HCT116 (cell line): ENCODE measurements at regions not wholly inside any gene's neighbourhood (a gene's known extent, or its start where the extent isn't known, plus 50 kb on each side); places are given as distances from the start of the nearest gene placed in this dataset.

Source experiments
- ATAC-seq: fragments of 200-7000 bp; cut with Tn5 transposase; 2 replicates; pipeline ENCODE4 v1.9.1; 2020; ENCODE audit warnings: mild to moderate bottlenecking, moderate library complexity
- BruUV-seq: library from RNA; stranded (reverse); fragments of 400-500 nt; replicated peaks from 2 replicates; lab custom pipeline; 2021; lab: Mats Ljungman, UMichigan
- CTCF ChIA-PET: fragments of 300-600 bp; sonication (Branson Sonifier 250); formaldehyde crosslinking; loops from one replicate; lab custom pipeline; 2021; ENCODE audit warnings: antibody characterized with exemption; lab: Charles Lee
- POLR2A ChIA-PET: fragments of 300-600, 350-600 bp; sonication (Branson Sonifier 250); formaldehyde crosslinking; loops from one replicate; lab custom pipeline; 2021; ENCODE audit warnings: antibody characterized with exemption; lab: Charles Lee
- RAD21 ChIA-PET, 2 experiments: fragments of 300-600 bp; sonication (Branson Sonifier 250); formaldehyde crosslinking; loops; one replicate each; lab custom pipeline; 2023; ENCODE audit warnings: low total read pairs in 2 of 2; ENCODE audit not compliant: uncharacterized antibody in 2 of 2, unreplicated experiment in 2 of 2, low non-redundant PET in 1 of 2; lab: Charles Lee
- DNase-seq: peaks from one replicate; pipeline ENCODE4 v3.0.0-alpha.2; 2010; ENCODE audit warnings: low read depth, low spot score
- H2AFZ ChIP-seq: fragments of 200-600 bp; shearing (Covaris generic), sonication (generic); 2 replicates; pipeline ENCODE4 v1.6.1; 2017; ENCODE audit warnings: low read depth, mixed run types, mixed read lengths, antibody characterized with exemption, low read length; ENCODE audit not compliant: poor library complexity, severe bottlenecking
- H3K27ac ChIP-seq: 2 replicates; pipeline ENCODE4 v1.5.1; 2012; ENCODE audit warnings: low read depth, low read length
- H3K27me3 ChIP-seq: fragments of 200-600 bp; sonication (generic); 2 replicates; pipeline ENCODE4 v1.6.1; 2016; ENCODE audit warnings: mixed run types, low read length, mixed read lengths; ENCODE audit not compliant: insufficient read depth
- H3K36me3 ChIP-seq, 2 experiments: fragments of 200-500 bp in 1 of 2; fragments of 200-600 bp in 1 of 2; sonication (Bioruptor generic) in 1 of 2; sonication (generic) in 1 of 2; 2 replicates each; pipeline versions ENCODE4 v1.5.1 to v1.6.1; 2014 to 2016; ENCODE audit warnings: low read length in 2 of 2, inconsistent platforms in 1 of 2, mixed read lengths in 1 of 2, mixed run types in 1 of 2; ENCODE audit not compliant: insufficient read depth in 2 of 2, control insufficient read depth in 1 of 2
- H3K4me1 ChIP-seq, 2 experiments: fragments of 200-600 bp in 1 of 2; sonication (generic) in 1 of 2; 2 replicates each; pipeline versions ENCODE4 v1.5.1 to v1.6.1; 2012 to 2017; ENCODE audit warnings: low read length in 2 of 2, inconsistent platforms in 1 of 2, mild to moderate bottlenecking in 1 of 2, mixed read lengths in 1 of 2, mixed run types in 1 of 2, moderate library complexity in 1 of 2; ENCODE audit not compliant: insufficient read depth in 2 of 2, control insufficient read depth in 1 of 2
- H3K4me2 ChIP-seq: fragments of 200-600 bp; sonication (generic); 2 replicates; pipeline ENCODE4 v1.6.1; 2017; ENCODE audit warnings: mixed run types, low read length, mixed read lengths
- H3K4me3 ChIP-seq, 2 experiments: fragments of 200-600 bp in 1 of 2; sonication (generic) in 1 of 2; replicated peaks in 1 of 2; 2 replicates each; pipeline ENCODE4 v1.5.1; 2011 to 2016; ENCODE audit warnings: low read length in 2 of 2, control low read depth in 1 of 2, low read depth in 1 of 2, mild to moderate bottlenecking in 1 of 2, mixed read lengths in 1 of 2, mixed run types in 1 of 2
- H3K79me2 ChIP-seq: fragments of 200-600 bp; sonication (generic); 2 replicates; pipeline ENCODE4 v1.6.1; 2017; ENCODE audit warnings: mild to moderate bottlenecking, mixed run types, low read length, moderate library complexity, mixed read lengths; ENCODE audit not compliant: insufficient read depth
- H3K9ac ChIP-seq: fragments of 200-600 bp; sonication (generic); 2 replicates; pipeline ENCODE4 v1.6.1; 2016; ENCODE audit warnings: low read length, mixed read lengths
- H3K9me2 ChIP-seq: fragments of 200-600 bp; sonication (generic), shearing (Covaris generic); 2 replicates; pipeline ENCODE4 v1.6.1; 2017; ENCODE audit warnings: mixed run types, mild to moderate bottlenecking, moderate library complexity; ENCODE audit not compliant: insufficient read depth
- H3K9me3 ChIP-seq, 2 experiments: fragments of 200-500 bp in 1 of 2; fragments of 200-600 bp in 1 of 2; sonication (Bioruptor generic) in 1 of 2; sonication (generic) in 1 of 2; 2 replicates each; pipeline ENCODE4 v1.6.1; 2014 to 2017; ENCODE audit warnings: low read length in 2 of 2, mixed read lengths in 2 of 2, inconsistent platforms in 1 of 2, low read depth in 1 of 2, mild to moderate bottlenecking in 1 of 2, mixed run types in 1 of 2, moderate library complexity in 1 of 2; ENCODE audit not compliant: control insufficient read depth in 1 of 2, insufficient read depth in 1 of 2
- H4K20me1 ChIP-seq: fragments of 200-600 bp; sonication (generic), shearing (Covaris generic); 2 replicates; pipeline ENCODE4 v1.6.1; 2017; ENCODE audit warnings: mixed run types, mild to moderate bottlenecking, moderate library complexity; ENCODE audit not compliant: insufficient read depth
- ATF3 ChIP-seq: IDR thresholded peaks from 2 replicates; pipeline ENCODE4 v1.6.1; 2012
- CEBPB ChIP-seq: IDR thresholded peaks from 2 replicates; pipeline ENCODE4 v1.6.1; 2012; ENCODE audit warnings: low read depth
- EGR1 ChIP-seq: IDR thresholded peaks from 2 replicates; pipeline ENCODE4 v1.6.1; 2012; ENCODE audit warnings: low read depth
- ELF1 ChIP-seq: IDR thresholded peaks from 2 replicates; pipeline ENCODE4 v1.6.1; 2012; ENCODE audit warnings: low read depth, borderline replicate concordance
- EZH2phosphoT487 ChIP-seq: fragments of 200-600 bp; IDR thresholded peaks from 2 replicates; pipeline ENCODE4 v1.6.1; 2018; ENCODE audit warnings: antibody characterized with exemption, borderline replicate concordance
- JUND ChIP-seq: IDR thresholded peaks from 2 replicates; pipeline ENCODE4 v1.6.1; 2012
- MAX ChIP-seq: IDR thresholded peaks from 2 replicates; pipeline ENCODE4 v1.6.1; 2012
- POLR2A ChIP-seq: IDR thresholded peaks from 2 replicates; pipeline ENCODE4 v1.7.0; 2011; ENCODE audit warnings: borderline replicate concordance; ENCODE audit not compliant: insufficient read depth, insufficient read length; ENCODE audit errors: extremely low read depth
- POLR2AphosphoS5 ChIP-seq: IDR thresholded peaks from 2 replicates; pipeline ENCODE4 v1.6.1; 2011; ENCODE audit warnings: mild to moderate bottlenecking, low read depth, low read length, moderate library complexity
- REST ChIP-seq: IDR thresholded peaks from 2 replicates; pipeline ENCODE4 v1.6.1; 2012; ENCODE audit warnings: low read depth
- SP1 ChIP-seq: IDR thresholded peaks from 2 replicates; pipeline ENCODE4 v1.6.1; 2012; ENCODE audit warnings: low read depth
- SRF ChIP-seq: IDR thresholded peaks from 2 replicates; pipeline ENCODE4 v1.6.1; 2012; ENCODE audit warnings: low read depth
- TCF7L2 ChIP-seq: IDR thresholded peaks from 2 replicates; pipeline ENCODE4 v1.7.0; 2011; ENCODE audit warnings: borderline replicate concordance, inconsistent platforms; ENCODE audit not compliant: insufficient read depth, insufficient read length; ENCODE audit errors: extremely low read depth
- YY1 ChIP-seq: IDR thresholded peaks from 2 replicates; pipeline ENCODE4 v1.6.1; 2011; ENCODE audit warnings: low read length, low read depth, moderate library complexity, mild to moderate bottlenecking; ENCODE audit not compliant: insufficient replicate concordance; ENCODE audit errors: extremely low read depth
- intact Hi-C: fragments of 100-400 bp; cut with micrococcal nuclease; formaldehyde crosslinking; loops from 2 replicates; pipeline ENCODE4 v1.10.0; 2022

- Histone ChIP-seq H3K79me2 (no peaks in the 10 kb centered on the region), H3K36me3 (no peaks in the 10 kb centered on the region)
- POLR2A ChIA-PET, result no interaction called here
These were observed 64.7 kb upstream of the JAZF1 start for GRCh38 chr7:28245123-28245878.

More at GRCh38 chr7:28245123-28245878, 64.7 kb upstream of the JAZF1 start:
- no peaks in the 10 kb centered on the region for H4K20me1 ChIP-seq
- CTCF ChIA-PET, result interaction anchor here (1.1 kb wide), 1 partner anchor 676 kb away, joined by 3 read pairs; no protein-coding TSS in a partner anchor
- RAD21 ChIA-PET, result no interaction called here
- intact Hi-C loops, result no loop called here
- H3K4me2 ChIP-seq, result no peak overlapping the region
- H3K27me3 ChIP-seq, result no peaks in the 10 kb centered on the region
- no peaks in the 10 kb centered on the region for H3K4me1 ChIP-seq
- H2AFZ ChIP-seq, result peak overlapping the region; percentile 17
- ATAC-seq, result no peak
- no peak overlapping the region for H3K9ac ChIP-seq
- BruUV-seq, result no TSS peak
- H3K9me3 ChIP-seq, result no peaks in the 10 kb centered on the region
- DNase-seq, result no peak
- H3K9me2 ChIP-seq, result no peaks in the 10 kb centered on the region
- H3K27ac ChIP-seq, result no peak overlapping the region
- TF ChIP-seq SP1, result no peak
- no peak for TF ChIP-seq POLR2AphosphoS5
- no peak for TF ChIP-seq ELF1
- no peak for TF ChIP-seq ATF3
- TF ChIP-seq TCF7L2, result no peak
- no peak for TF ChIP-seq CEBPB
- TF ChIP-seq SRF, result no peak
- no peak for TF ChIP-seq POLR2A
- TF ChIP-seq JUND, result no peak
- no peak for TF ChIP-seq EGR1
- TF ChIP-seq MAX, result no peak
- no peak for TF ChIP-seq YY1
- no peak for TF ChIP-seq EZH2phosphoT487
- TF ChIP-seq REST, result no peak
- no peak overlapping the region for H3K4me3 ChIP-seq
